ENCODE measurements at regions not wholly inside any gene's neighbourhood (a gene's known extent, or its start where the extent isn't known, plus 50 kb on each side); places are given as distances from the start of the nearest gene placed in this dataset.

DNA sequence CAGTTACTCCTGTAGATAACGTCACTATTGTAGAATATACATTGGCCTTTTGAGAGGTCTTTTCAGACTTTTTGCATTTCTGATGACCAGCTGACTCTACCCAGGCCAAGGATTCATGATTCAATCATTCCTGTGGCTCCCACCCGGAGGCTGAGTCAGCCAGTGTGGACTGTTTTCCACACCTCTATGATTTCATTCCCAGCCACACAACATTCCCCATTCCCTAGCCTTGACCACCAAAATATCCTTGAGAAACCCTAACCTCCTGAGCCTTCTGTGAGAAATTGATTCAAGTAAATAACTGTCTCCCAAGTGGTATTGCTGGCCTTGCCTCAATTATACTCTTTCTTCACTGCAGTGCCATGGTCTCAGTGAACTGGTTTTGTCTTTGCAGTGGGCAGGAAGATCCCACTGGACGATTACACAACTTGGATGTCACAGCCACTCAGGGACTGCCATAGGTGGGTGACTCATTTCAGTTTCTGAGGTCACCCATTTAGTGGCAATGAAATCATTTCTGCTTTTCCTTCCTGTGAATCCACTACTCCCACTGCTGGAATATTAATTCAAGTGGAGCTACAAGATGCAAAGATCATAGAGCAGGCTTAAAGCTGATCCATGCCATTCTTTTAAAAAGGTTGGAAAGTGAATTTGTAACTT is 518.6 kb upstream of the ZP4 start:
- TF ChIP-seq, protein P1, sequence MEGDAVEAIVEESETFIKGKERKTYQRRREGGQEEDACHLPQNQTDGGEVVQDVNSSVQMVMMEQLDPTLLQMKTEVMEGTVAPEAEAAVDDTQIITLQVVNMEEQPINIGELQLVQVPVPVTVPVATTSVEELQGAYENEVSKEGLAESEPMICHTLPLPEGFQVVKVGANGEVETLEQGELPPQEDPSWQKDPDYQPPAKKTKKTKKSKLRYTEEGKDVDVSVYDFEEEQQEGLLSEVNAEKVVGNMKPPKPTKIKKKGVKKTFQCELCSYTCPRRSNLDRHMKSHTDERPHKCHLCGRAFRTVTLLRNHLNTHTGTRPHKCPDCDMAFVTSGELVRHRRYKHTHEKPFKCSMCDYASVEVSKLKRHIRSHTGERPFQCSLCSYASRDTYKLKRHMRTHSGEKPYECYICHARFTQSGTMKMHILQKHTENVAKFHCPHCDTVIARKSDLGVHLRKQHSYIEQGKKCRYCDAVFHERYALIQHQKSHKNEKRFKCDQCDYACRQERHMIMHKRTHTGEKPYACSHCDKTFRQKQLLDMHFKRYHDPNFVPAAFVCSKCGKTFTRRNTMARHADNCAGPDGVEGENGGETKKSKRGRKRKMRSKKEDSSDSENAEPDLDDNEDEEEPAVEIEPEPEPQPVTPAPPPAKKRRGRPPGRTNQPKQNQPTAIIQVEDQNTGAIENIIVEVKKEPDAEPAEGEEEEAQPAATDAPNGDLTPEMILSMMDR (IDR thresholded peaks at IDR 0.05): no peak
- Histone ChIP-seq H3K27me3 (no peaks in the 10 kb centered on the region), H3K27ac (no peak overlapping the region), H3K36me3 (no peaks in the 10 kb centered on the region), H3K9me3 (no peaks in the 10 kb centered on the region), H3K4me3 (no peak overlapping the region), H3K4me1 (no peaks in the 10 kb centered on the region)
- DNase-seq (ENCODE audit: low spot score): no peak

DNA sequence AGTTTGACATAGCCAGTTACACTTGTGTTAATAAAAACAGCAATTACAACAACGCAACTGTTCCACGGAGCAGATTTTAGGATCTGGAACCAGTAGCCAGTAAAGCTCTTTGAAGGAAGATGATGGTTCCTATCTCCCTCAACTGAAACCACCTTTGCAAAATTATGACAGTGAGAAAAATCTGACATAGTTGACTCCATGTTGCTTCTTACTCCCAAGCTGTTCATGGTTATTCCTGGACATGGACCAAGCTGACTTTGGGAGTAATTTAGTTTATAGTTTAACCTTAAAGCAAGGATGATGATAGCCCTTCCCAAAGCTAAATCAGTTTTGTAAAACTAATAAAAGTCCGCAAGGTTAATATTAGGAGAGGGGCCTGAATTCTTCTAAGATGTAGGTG is 518.0 kb upstream of the ZP4 start:
- Histone ChIP-seq H3K4me3 (no peak overlapping the region), H3K9me3 (no peaks in the 10 kb centered on the region), H3K27me3 (no peaks in the 10 kb centered on the region), H3K36me3 (no peaks in the 10 kb centered on the region), H3K4me1 (no peaks in the 10 kb centered on the region), H3K27ac (no peak overlapping the region)
- TF ChIP-seq, protein P1 (IDR thresholded peaks at IDR 0.05): no peak
- DNase-seq (ENCODE audit: low spot score): no peak

DNA sequence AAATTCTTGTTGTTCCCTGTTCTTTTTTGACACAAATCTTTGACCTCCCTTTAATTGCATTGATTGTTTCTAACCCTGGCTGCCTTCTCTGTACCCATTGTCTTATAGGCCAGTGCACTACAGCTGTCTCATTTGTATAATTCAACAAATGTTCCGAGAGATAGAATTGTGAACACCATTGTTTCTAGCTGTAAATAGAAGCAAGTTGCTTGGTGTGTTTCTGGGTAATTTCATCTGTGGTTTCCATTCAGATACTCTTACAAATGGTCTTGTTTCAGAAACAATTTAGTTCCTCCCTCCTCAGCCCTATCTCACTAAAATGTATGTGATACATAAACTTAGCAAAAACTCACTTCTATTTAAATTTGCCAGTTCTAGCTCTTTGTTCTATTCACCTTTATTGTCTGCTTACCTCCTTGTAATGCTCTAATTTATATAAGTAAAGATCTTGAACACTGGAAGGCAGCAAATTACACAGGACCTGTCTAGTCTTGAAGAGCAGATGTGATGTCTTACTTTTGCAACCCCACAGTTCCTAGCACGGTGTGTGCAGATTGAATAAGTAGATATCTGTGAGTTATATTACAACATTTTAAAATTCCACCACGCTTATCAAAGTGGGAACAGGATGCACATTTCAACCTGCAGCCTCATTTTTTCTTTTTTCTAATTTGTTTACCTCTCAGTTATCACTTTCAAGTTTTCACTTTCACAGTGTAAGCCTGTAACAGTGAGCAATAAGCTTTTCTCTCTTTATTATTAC is 515.6 kb upstream of the ZP4 start:
- no peaks in the 10 kb centered on the region for H3K4me1 ChIP-seq
- no peaks in the 10 kb centered on the region for H3K9me3 ChIP-seq
- H3K4me3 ChIP-seq: no peak overlapping the region
- TF ChIP-seq, protein P1 (IDR thresholded peaks at IDR 0.05): no peak
- no peak overlapping the region for H3K27ac ChIP-seq
- no peak for DNase-seq (ENCODE audit: low spot score)
- H3K36me3 ChIP-seq: no peaks in the 10 kb centered on the region
- no peaks in the 10 kb centered on the region for H3K27me3 ChIP-seq

DNA sequence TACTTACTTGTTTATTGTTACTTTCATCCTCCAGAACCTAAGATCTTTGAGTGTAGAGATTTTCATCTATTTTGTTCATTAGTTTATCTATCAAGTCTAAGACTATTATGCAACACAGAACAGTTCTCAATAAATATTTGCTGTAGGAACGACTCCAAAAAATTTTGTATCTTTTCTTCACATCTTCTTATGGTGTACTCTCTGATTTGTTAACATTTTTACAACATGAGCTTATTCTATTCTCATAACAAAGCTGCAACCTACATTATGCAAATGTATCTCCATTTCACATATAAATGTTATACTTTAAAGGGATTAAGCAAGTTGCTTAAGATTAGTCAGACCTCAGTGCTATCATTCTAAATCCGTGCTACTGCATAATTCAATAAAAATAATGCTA is 514.2 kb upstream of the ZP4 start:
- DNase-seq (ENCODE audit: low spot score): no peak
- H3K27me3 ChIP-seq: no peaks in the 10 kb centered on the region

DNA sequence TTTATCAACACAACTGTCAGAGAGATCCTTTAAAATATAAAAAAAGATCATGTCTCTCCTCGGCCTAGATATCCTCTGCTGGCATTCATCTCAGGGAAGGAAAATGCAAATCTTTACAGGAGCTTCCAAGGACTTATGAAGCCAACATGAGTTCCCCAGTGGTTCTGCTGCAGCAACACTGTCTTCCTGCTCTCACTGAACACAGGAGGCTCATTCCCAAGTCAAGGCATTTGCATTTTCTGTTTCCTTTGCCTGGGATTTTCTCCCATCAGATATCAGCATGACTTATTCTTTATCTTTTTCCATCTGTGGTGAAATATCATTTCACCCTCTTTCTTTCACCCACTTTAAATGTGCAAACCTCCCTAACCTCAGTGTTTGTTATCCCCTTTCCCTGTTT is 513.8 kb upstream of the ZP4 start:
- TF ChIP-seq, protein P1 (IDR thresholded peaks at IDR 0.05): no peak
- H3K4me3 ChIP-seq: no peak overlapping the region
- H3K27me3 ChIP-seq: no peaks in the 10 kb centered on the region
- no peak overlapping the region for H3K27ac ChIP-seq
- H3K9me3 ChIP-seq: no peaks in the 10 kb centered on the region
- DNase-seq (ENCODE audit: low spot score): no peak
- H3K4me1 ChIP-seq: no peaks in the 10 kb centered on the region
- no peaks in the 10 kb centered on the region for H3K36me3 ChIP-seq

More for the DNA sequence above, 514.2 kb upstream of the ZP4 start:
- H3K4me3 ChIP-seq: no peak overlapping the region
- TF ChIP-seq, protein P1 (IDR thresholded peaks at IDR 0.05): no peak
- no peak overlapping the region for H3K27ac ChIP-seq
- H3K36me3 ChIP-seq: no peaks in the 10 kb centered on the region
- no peaks in the 10 kb centered on the region for H3K9me3 ChIP-seq
- H3K4me1 ChIP-seq: no peaks in the 10 kb centered on the region
